ENCODE measurements at regions not wholly inside any gene's neighbourhood (a gene's known extent, or its start where the extent isn't known, plus 50 kb on each side); places are given as distances from the start of the nearest gene placed in this dataset.
A peak's percentile ranks its signal among the peaks of the same experiment; 100 is the strongest.

GRCh38 chr7:25959168-25959734 is 192.7 kb upstream of the NFE2L3 start:
- TF ChIP-seq CTCF (IDR thresholded peaks at IDR 0.05) (no peak), POLR2A (IDR thresholded peaks at IDR 0.05) (no peak)
- peaks cover 0 to 10% (median 5%) of the 10 kb centered on the region in 4 donors for H3K4me1 ChIP-seq
- no peaks in the 10 kb centered on the region for H3K36me3 ChIP-seq
- 43% methylated on average over 3 of the region's 5 CpGs for WGBS (ENCODE audit: insufficient coverage, low coverage, low lambda C conversion rate, missing lambda C conversion rate)
- no peaks in the 10 kb centered on the region for H3K9me3 ChIP-seq
- DNase-seq (no peak), ATAC-seq (peak in 1 of 4 donors; percentile 15)
- H3K4me3 ChIP-seq, result no peak overlapping the region
- intact Hi-C loops (cut with DNase I), result no loop called here
- H3K27ac ChIP-seq, result no peak overlapping the region
- H3K27me3 ChIP-seq, result no peaks in the 10 kb centered on the region

DNA sequence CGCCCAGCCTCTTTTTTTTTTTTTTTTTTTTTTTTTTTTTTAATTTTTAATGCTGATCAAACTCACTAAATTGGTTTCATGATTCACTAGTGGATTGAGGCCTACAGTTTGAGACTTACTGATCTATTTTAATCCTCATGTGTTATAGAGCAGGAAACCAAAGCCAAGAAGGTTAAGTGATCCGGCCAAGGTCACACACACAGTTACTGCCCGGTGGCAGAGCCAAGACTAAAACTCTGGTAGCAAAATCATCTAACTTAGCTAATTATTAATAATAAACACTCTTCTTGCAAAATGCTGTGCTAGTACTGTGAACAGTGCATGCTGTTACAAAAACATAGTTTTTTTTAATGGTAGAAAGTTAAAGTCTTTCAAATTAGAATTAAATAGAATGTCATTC is 188.3 kb upstream of the NFE2L3 start:
- TF ChIP-seq POLR2A (IDR thresholded peaks at IDR 0.05) (no peak), CTCF (IDR thresholded peaks at IDR 0.05) (no peak)
- H3K27ac ChIP-seq, result peak overlapping the region in 2 of 3 donors; percentile 50 to 72
- ATAC-seq, result peak; percentile 83 to 90 (median 86)

DNA sequence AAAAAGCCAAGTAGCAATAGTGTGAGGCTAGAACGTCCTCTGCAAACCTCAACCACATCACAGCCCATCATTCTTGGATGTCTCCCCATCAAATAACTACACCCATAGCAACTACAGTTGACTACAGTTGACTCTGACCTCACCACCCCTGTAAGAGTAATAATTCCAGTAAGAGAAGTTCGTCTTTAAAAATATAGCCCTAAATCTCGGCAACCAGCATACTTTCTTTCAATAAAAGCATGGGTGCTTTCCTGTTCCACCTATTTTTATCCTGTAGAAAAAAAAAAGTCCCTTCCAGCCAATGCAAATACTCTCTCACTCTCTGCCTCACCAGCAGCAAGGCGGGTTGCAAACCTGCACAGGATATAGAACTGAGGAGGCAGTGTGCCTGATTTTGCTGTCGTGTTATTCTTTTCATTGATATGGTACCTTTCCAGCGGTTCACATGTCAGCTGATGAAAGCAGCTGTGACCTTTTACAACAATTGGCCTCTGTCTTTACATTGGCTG is 187.5 kb upstream of the NFE2L3 start:
- ATAC-seq (peak; percentile 64 to 73 (median 68)), DNase-seq (peak in 1 of 3 donors; percentile 61)
- no peaks in the 10 kb centered on the region for H3K27me3 ChIP-seq
- peaks cover 0 to 23% (median 11%) of the 10 kb centered on the region in 4 donors for H3K4me1 ChIP-seq
- no peak overlapping the region for H3K4me3 ChIP-seq
- H3K9me3 ChIP-seq, result no peaks in the 10 kb centered on the region
- TF ChIP-seq POLR2A (IDR thresholded peaks at IDR 0.05) (no peak), CTCF (IDR thresholded peaks at IDR 0.05) (no peak)
- intact Hi-C loops (cut with DNase I), result no loop called here
- H3K36me3 ChIP-seq, result no peaks in the 10 kb centered on the region
- H3K27ac ChIP-seq, result peak overlapping the region in 2 of 3 donors; percentile 47 to 69
- WGBS (ENCODE audit: insufficient coverage, low coverage, low lambda C conversion rate, missing lambda C conversion rate), result 29% methylated on average over 6 of the region's 6 CpGs

More for the DNA sequence above, 188.3 kb upstream of the NFE2L3 start:
- H3K9me3 ChIP-seq, result no peaks in the 10 kb centered on the region
- H3K4me3 ChIP-seq, result no peak overlapping the region
- peaks cover 0 to 23% (median 11%) of the 10 kb centered on the region in 4 donors for H3K4me1 ChIP-seq
- 17% methylated on average over 2 of the region's 3 CpGs for WGBS (ENCODE audit: insufficient coverage, low coverage, low lambda C conversion rate, missing lambda C conversion rate)
- no peaks in the 10 kb centered on the region for H3K36me3 ChIP-seq
- intact Hi-C loops (cut with DNase I), result no loop called here
- H3K27me3 ChIP-seq, result no peaks in the 10 kb centered on the region
- peak; percentile 47 to 85 (median 64) for DNase-seq

DNA sequence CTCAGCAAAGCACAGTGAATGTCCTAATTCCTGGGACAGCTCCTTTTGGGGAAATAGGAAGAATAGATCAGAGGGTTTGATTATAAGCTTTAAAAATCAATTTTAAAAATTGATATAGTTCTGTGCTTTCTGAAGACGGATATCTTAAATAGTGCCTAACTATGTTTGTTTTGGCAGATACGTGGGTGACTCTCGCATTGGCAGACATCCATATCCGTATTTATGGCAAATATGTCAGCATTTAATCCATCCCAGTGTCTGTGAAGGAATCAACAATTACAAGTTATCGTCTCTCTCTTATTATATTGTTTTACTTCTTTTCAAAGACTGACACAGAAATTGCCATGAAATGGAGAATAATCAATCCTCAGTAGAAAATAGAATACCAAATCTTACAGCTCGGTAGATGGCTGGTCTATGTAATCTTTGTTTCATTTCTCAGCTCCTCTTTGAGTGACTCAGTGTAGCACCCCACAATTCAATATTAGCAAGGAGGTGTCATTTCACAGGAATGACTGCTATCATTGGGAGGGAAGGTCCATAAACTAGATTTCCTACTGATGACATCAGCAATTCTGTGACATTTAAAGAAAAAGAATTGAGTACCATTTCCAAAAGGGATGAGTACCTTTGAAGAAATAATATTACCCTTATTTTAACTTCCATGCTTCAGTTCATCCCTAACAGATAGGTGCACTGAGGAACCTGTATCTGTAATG is 186.4 kb upstream of the NFE2L3 start:
- H3K27ac ChIP-seq, result no peak overlapping the region
- DNase-seq (no peak), ATAC-seq (peak in 2 of 4 donors; percentile 24 to 31)
- H3K4me1 ChIP-seq, result peaks cover 0 to 23% (median 11%) of the 10 kb centered on the region in 4 donors
- no peaks in the 10 kb centered on the region for H3K27me3 ChIP-seq
- 26% methylated on average over 6 of the region's 6 CpGs for WGBS (ENCODE audit: insufficient coverage, low coverage, low lambda C conversion rate, missing lambda C conversion rate)
- intact Hi-C loops (cut with DNase I), result no loop called here
- no peaks in the 10 kb centered on the region for H3K9me3 ChIP-seq
- H3K4me3 ChIP-seq, result no peak overlapping the region
- TF ChIP-seq POLR2A (IDR thresholded peaks at IDR 0.05) (no peak), CTCF (IDR thresholded peaks at IDR 0.05) (no peak)
- H3K36me3 ChIP-seq, result no peaks in the 10 kb centered on the region
